ENCODE measurements at regions not wholly inside any gene's neighbourhood (a gene's known extent, or its start where the extent isn't known, plus 50 kb on each side); places are given as distances from the start of the nearest gene placed in this dataset.

DNA sequence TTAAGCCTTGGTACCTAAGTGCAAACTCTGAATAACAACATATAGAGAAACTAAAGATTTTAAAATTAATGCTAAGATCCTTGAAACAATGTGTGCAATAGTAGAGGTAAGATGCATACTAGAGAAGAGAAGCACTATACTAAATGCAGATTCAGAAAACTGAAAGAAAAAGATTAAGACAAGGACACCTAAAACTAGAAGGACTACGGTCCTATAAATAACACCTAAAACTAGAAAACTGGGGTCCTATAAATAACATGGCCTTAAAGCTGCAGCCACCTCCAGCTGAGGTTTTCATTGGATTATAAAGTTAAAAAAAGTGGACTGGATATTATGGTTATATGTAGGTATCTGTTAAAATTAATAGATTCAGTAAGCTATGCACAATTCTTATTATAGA is 320.9 kb downstream of the IPMK start:
- H3K79me2 ChIP-seq = no peaks in the 10 kb centered on the region
- H3K4me1 ChIP-seq = no peaks in the 10 kb centered on the region
- TF ChIP-seq CTCF (IDR thresholded peaks at IDR 0.05) = no peak
- no peak overlapping the region for H3K9ac ChIP-seq
- no peaks in the 10 kb centered on the region for H3K27me3 ChIP-seq (ENCODE audit: control insufficient read depth, insufficient read depth, low read length)
- no peak overlapping the region for H3K27ac ChIP-seq
- no peak overlapping the region for H3K4me2 ChIP-seq (ENCODE audit: low read length)
- H3K36me3 ChIP-seq (ENCODE audit: control insufficient read depth, insufficient read depth, low read length) = no peaks in the 10 kb centered on the region
- no peak overlapping the region for H3K4me3 ChIP-seq (ENCODE audit: low read depth, low read length)
- no peaks in the 10 kb centered on the region for H3K9me3 ChIP-seq (ENCODE audit: control insufficient read depth, low read length)
- H2AFZ ChIP-seq = no peak overlapping the region

DNA sequence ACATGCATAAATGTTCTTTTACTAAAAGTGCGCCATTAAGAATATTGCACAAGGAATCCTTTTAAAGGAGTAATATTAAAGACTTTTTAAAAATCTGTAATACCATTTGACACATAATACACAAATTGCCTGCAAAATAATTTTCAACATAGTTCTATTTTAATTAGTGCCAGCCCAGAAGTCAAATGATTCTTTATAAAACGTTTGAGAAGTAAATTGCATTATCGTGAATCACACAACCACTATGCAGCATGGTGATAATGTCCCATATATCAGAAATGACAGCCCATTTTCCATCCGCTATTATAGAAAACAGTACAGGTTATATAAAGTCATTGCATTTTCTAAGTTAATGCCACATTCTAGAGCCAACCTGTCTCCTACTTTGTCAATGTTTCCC is 324.0 kb downstream of the IPMK start:
- no peak for TF ChIP-seq CTCF (IDR thresholded peaks at IDR 0.05)
- Histone ChIP-seq H3K4me1 (no peaks in the 10 kb centered on the region), H3K9ac (no peak overlapping the region), H3K27me3 (ENCODE audit: control insufficient read depth, insufficient read depth, low read length) (no peaks in the 10 kb centered on the region), H3K79me2 (no peaks in the 10 kb centered on the region), H3K27ac (no peak overlapping the region), H3K4me3 (ENCODE audit: low read depth, low read length) (no peak overlapping the region), H3K36me3 (ENCODE audit: control insufficient read depth, insufficient read depth, low read length) (no peaks in the 10 kb centered on the region), H3K9me3 (ENCODE audit: control insufficient read depth, low read length) (no peaks in the 10 kb centered on the region), H2AFZ (no peak overlapping the region), H3K4me2 (ENCODE audit: low read length) (no peak overlapping the region)

DNA sequence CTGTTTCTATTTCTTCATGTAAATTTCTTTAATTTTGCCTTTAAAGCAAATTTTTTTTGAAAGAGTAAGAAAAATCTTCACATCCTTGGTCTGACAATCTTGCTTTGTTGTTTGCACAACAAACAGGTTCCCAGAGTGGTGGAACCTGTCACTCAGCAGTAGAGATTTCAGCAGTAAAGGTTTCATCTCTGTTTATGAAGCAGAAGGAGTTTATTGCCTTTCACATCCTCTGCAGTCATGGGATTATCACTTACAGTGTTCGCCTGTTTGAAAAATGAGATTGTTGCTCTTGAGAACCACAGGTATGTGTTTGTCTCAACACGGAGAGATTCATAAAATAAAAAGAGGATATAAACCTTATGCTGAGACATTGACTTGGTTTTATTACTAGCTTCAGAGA is 342.6 kb downstream of the IPMK start:
- Histone ChIP-seq H3K4me2 (ENCODE audit: low read length) (no peak overlapping the region), H3K36me3 (ENCODE audit: control insufficient read depth, insufficient read depth, low read length) (no peaks in the 10 kb centered on the region), H3K9me3 (ENCODE audit: control insufficient read depth, low read length) (no peaks in the 10 kb centered on the region), H3K27me3 (ENCODE audit: control insufficient read depth, insufficient read depth, low read length) (no peaks in the 10 kb centered on the region), H3K27ac (no peak overlapping the region), H2AFZ (no peak overlapping the region), H3K4me1 (no peaks in the 10 kb centered on the region), H3K79me2 (no peaks in the 10 kb centered on the region), H3K9ac (no peak overlapping the region), H3K4me3 (ENCODE audit: low read depth, low read length) (no peak overlapping the region)
- TF ChIP-seq CTCF (IDR thresholded peaks at IDR 0.05) = no peak

DNA sequence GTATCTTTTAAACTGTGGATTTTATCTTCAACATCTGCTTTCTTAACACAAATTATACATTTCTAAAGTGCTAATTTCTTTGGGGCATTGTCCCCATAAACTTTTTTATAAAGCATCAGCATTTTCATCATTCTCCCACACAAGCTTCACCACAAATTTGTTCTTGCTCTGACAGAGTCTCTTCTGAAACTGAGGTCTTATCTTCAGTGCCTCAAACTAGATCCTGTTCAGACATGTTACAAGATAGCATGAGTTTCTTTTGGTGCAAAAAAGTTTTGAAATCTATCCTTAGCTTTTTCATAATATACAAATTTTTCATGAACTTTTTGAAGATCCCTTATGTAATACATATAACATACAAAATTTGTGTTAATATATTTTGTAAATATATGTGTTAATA is 346.6 kb downstream of the IPMK start:
- Histone ChIP-seq H3K79me2 (no peaks in the 10 kb centered on the region), H3K4me2 (ENCODE audit: low read length) (no peak overlapping the region), H3K9ac (no peak overlapping the region), H3K27ac (no peak overlapping the region), H3K4me3 (ENCODE audit: low read depth, low read length) (no peak overlapping the region), H3K9me3 (ENCODE audit: control insufficient read depth, low read length) (no peaks in the 10 kb centered on the region), H3K4me1 (no peaks in the 10 kb centered on the region), H3K27me3 (ENCODE audit: control insufficient read depth, insufficient read depth, low read length) (no peaks in the 10 kb centered on the region), H3K36me3 (ENCODE audit: control insufficient read depth, insufficient read depth, low read length) (no peaks in the 10 kb centered on the region), H2AFZ (no peak overlapping the region)
- no peak for TF ChIP-seq CTCF (IDR thresholded peaks at IDR 0.05)

DNA sequence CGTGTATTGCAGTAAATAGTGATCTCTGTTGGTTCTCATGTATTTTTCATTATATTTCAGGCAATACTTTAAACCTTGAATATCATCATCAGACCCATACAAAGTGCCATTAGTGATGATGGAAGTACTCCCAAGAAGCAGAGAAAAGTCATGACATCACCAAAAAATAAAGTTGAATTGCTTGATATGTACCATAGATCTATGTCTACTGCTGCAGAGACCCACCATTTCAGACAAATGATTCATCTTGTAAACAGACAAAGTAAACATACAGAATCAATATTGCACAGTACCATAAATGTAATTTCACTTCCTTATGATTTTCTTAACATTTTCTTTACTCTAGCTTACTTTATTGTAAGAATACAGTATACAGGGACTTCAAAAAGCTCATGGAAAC is 347.8 kb downstream of the IPMK start:
- no peak overlapping the region for H2AFZ ChIP-seq
- H3K27me3 ChIP-seq (ENCODE audit: control insufficient read depth, insufficient read depth, low read length) = no peaks in the 10 kb centered on the region
- no peak overlapping the region for H3K4me2 ChIP-seq (ENCODE audit: low read length)
- H3K9me3 ChIP-seq (ENCODE audit: control insufficient read depth, low read length) = no peaks in the 10 kb centered on the region
- no peak overlapping the region for H3K27ac ChIP-seq
- no peaks in the 10 kb centered on the region for H3K36me3 ChIP-seq (ENCODE audit: control insufficient read depth, insufficient read depth, low read length)
- H3K4me1 ChIP-seq = no peaks in the 10 kb centered on the region
- no peak overlapping the region for H3K4me3 ChIP-seq (ENCODE audit: low read depth, low read length)
- no peaks in the 10 kb centered on the region for H3K79me2 ChIP-seq
- no peak overlapping the region for H3K9ac ChIP-seq
- no peak for TF ChIP-seq CTCF (IDR thresholded peaks at IDR 0.05)

Data from parathyroid adenoma (tissue), 2 donors.